Omental fat pad (tissue), 3 donors: ENCODE measurements at regions not wholly inside any gene's neighbourhood (a gene's known extent, or its start where the extent isn't known, plus 50 kb on each side); places are given as distances from the start of the nearest gene placed in this dataset.

ENCODE experiments used
- ATAC-seq: fragments of 150-250 bp; one replicate; pipeline ENCODE4 v1.9.1; 2016; ENCODE audit warnings: mild to moderate bottlenecking, moderate library complexity; ENCODE audit not compliant: low FRiP score
- DNase-seq: peaks from one replicate; pipeline ENCODE4 v3.0.0-alpha.2; 2019; ENCODE audit warnings: low spot score
- TF ChIP-seq, protein P1 (sequence below), 3 donors: fragments of 450-650 bp; IDR thresholded peaks; one replicate each; pipeline ENCODE4 v1.5.1; 2016 to 2017; ENCODE audit warnings: antibody characterized with exemption in 3 of 3, mild to moderate bottlenecking in 3 of 3, moderate library complexity in 2 of 3

DNA sequence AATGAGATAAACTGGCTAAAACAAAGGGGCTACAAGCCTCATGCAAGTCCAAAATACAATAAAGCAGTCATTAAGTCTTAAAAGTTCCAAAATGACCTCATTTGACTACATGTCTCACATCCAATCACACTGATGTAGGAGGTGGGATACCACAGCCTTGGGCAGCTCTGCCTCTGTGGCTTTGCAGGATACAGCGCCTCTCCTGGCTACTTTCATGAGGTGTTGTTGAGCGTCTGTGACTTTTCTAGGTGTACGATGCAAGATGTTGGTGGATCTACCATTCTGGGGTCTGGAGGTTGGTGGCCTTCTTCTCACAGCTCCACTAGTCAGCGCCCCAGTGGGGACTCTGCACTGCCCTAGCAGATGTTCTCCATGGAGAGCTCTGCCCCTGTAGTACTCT, 944.9 kb downstream of the TECRL start:
- TF ChIP-seq, protein P1, sequence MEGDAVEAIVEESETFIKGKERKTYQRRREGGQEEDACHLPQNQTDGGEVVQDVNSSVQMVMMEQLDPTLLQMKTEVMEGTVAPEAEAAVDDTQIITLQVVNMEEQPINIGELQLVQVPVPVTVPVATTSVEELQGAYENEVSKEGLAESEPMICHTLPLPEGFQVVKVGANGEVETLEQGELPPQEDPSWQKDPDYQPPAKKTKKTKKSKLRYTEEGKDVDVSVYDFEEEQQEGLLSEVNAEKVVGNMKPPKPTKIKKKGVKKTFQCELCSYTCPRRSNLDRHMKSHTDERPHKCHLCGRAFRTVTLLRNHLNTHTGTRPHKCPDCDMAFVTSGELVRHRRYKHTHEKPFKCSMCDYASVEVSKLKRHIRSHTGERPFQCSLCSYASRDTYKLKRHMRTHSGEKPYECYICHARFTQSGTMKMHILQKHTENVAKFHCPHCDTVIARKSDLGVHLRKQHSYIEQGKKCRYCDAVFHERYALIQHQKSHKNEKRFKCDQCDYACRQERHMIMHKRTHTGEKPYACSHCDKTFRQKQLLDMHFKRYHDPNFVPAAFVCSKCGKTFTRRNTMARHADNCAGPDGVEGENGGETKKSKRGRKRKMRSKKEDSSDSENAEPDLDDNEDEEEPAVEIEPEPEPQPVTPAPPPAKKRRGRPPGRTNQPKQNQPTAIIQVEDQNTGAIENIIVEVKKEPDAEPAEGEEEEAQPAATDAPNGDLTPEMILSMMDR (IDR thresholded peaks at IDR 0.05): no peak
- no peak for ATAC-seq
- no peak for DNase-seq

DNA sequence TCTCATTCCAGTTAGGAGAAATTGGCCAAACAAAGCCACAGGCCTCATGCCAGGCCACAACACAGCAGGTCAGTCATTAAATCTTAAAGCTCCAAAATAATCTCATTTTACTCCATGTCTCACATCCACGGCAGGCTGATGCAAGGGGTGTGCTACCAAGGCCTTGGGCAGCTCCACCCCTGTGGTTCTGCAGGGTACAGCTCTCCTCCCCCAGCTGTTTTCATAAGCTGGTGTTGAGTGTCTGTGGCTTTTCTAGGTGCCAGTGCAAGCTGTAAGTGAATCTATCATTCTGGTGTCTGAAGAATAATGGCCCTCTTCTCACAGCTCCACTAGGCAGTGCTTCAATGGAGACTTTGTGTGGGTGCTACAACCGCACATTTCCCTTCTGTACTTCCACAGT, 949.2 kb downstream of the TECRL start:
- DNase-seq (no peak), ATAC-seq (no peak)
- TF ChIP-seq, protein P1 (IDR thresholded peaks at IDR 0.05): no peak

DNA sequence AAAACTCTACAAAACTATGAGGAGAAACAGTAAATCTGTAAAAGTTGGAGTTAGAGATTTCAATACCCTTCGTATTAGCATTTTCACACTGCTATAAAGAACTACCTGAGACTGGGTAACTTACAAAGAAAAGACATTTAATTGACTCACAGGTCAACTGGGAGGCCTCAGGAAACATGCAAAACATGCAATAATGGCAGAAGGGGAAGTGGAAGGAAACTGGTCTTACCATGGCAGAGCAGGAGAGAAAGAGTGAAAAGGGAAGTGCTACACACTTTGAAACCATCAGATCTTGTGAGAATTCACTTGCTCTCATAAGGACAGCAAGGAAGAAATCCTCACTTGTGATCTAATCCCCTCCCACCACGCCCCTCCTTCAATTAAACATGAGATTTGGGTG, 949.9 kb downstream of the TECRL start:
- TF ChIP-seq, protein P1 (IDR thresholded peaks at IDR 0.05): no peak
- no peak for DNase-seq
- ATAC-seq: no peak

DNA sequence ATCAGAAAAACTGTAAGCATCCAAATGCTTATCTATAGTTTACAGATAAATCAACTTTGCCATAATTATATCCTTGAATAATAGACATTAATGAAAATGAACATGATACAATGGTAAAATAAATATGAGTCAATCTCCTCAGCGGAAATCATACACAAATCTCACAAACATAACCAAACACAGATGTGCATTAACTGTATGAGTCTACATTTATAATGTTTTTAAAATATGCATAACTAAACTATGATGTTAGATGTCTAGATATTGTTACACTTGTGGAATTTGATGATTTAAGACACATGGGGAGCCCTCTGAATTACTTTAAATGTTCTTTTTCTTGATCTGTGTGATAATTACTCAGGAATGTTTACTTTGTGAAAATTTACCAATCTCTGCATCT, 951.2 kb downstream of the TECRL start:
- ATAC-seq (no peak), DNase-seq (no peak)
- TF ChIP-seq, protein P1 (IDR thresholded peaks at IDR 0.05): no peak

DNA sequence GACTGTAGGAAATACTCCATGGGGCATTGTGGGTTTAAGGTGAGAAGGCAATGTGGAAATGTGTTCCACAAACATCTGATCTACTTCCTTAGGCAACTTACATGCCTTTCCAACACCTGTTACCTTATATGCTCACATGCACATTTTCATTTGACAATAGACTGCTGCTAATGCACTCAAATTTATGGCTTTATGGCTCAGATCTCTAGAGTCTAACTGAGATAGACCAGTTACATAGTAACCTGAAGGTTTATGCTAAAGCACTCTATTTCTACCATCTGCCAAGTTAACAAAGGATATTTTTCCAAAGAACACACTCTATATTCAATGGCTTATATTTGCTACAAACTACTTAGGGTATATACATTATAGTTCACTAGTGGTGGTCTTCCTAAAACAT, 969.0 kb downstream of the TECRL start:
- TF ChIP-seq, protein P1 (IDR thresholded peaks at IDR 0.05): no peak
- ATAC-seq (no peak), DNase-seq (no peak)

DNA sequence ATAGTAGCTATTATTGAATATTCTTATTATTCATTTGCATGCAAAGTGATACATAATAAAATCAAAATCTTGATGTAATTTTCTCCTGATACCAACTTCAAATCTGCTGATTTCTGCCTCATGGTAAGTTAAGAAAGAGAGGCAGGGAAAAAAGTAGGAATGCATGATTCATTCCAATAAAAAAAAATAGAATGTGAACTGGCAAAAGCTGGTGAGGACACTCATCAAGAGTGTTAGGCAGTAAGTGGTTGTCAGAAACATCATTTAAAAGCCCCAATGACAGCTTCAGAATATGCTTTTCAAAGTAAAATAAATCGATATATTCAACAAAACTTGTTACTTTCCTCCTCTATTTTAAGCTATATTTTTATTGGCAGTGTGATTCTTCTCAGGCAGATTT, 979.1 kb downstream of the TECRL start:
- TF ChIP-seq, protein P1 (IDR thresholded peaks at IDR 0.05): no peak
- DNase-seq (no peak), ATAC-seq (no peak)

DNA sequence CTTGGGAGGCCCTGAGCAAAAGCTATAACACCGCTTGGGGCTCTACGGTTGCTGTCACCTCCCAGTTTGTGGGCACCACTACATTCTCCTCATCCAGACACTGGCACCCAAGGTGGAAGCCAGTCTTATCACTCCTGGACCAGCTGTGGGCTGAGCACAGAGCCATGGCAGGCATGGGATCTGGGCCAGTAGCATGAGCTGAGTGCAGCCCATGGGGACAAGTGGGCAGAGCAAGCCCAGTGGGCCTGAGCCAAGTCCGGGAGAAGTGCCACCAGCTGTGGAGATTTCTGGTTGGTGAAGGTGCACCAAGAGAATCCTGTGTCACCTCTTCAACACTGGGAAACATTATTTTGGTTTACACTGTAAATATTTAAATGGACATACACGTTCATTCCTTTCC, 1013.0 kb downstream of the TECRL start:
- DNase-seq: no peak
- no peak for ATAC-seq
- TF ChIP-seq, protein P1 (IDR thresholded peaks at IDR 0.05): no peak
